Fibroblast of skin of right quadriceps (primary cell): ENCODE measurements at regions not wholly inside any gene's neighbourhood (a gene's known extent, or its start where the extent isn't known, plus 50 kb on each side); places are given as distances from the start of the nearest gene placed in this dataset.

Experiments
- DNase-seq: peaks from one replicate; pipeline ENCODE4 v3.0.0-alpha.2; 2013

DNA sequence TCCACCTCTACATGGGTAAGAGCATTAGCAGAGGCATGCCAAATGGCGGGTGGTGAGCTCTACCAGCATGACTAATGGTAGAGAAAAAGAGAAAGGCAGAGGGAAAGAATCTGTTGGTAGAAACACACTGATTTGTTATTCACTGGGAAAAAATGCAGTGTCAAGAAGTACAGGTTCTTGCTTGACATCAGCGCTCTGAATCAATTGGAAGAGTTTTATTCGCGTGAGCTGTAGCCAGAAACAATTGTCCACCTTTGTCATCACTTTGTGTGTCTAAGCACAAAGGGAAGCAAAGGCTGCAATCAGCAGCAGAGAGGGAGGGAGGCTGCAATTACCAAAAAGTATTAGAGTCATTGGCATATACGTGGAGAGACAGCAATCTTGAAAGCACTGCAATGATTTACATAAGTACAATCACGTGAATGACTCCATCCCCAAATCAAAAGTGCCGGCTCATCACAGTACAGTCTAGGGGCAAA, 67.7 kb upstream of the HS3ST1 start:
- DNase-seq: no peak

DNA sequence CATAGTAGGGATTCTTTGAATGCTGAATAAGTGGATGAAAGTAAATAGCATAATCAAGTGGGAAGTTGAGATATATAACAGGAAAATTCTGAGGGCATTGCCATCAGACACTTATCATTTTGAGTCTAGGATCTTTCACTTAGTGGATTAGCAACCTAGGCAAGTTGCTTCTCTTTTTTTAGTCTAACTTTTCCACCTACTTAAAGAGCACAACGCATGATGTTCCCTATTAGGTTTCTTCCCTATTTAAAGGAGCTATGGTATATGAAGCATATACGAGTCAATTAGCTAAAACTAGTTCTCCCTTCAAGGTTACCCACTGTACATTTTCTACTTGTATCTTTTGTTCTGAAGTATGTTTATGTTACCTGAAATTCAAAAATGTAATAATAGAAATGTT, 67.1 kb upstream of the HS3ST1 start:
- no peak for DNase-seq

DNA sequence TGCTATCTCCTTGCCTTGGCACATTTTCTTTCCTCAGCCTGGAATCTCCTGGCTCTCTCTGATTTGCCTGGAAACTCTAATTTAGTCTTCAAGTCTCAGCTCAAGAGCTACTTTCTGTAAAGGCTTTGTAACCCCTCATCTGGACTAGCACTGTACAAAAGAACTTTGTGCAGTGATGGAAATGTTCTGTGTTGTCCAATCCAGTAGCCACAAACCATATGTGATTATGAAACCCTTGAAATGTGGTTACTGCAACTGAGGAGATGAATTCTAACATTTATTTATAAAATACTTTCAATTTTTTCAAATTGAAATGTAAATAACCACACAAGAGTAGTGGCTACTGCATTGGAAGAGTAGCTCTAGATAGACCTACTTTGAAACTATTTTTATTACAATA, 66.6 kb upstream of the HS3ST1 start:
- no peak for DNase-seq

DNA sequence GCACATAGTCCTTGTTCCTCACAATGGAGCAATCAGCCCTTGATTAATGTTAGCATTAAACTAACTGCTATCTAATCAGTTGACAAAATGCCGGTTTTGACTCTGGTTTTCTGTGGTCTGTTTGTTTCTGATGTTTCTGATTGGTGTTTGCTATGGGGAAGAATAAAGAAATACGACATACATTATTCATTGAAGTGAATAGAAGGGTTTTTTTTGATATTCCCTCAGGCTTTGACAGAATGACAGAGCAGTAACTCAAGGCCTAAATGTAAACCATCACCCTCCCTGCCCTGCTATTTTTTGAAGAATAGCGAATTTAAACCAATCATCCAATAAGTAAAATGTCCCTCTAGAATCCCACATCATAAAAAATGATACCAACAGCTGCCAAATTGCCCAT, 65.5 kb upstream of the HS3ST1 start:
- no peak for DNase-seq

DNA sequence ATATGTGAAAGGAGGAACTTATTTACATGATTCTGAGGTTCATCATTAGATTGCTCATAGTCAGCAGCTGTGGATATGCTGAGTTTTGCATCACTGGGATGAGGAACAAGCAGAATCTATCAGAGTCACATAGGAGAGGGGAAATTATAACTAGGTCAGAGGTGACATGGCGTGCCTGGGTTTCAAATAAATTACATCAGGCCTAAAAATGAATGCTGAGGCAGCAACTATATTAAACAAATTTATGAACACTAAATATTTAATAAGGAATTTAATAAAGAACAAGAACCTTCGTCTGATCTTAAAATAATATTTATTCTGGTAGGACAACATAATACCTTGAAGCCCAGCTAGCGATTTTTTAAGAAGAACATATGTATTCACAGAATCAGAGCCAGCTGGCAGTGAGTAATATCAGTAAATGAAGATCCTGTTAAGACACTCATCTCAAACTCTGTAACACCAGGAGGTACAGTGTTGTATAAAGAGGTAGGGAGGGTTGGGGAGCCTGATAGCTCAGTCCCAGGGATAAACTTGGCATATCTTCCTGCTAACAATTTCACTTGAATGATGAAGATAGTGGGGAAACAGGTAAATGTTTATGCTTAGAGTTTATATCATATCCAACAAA, 60.9 kb upstream of the HS3ST1 start:
- DNase-seq: no peak

DNA sequence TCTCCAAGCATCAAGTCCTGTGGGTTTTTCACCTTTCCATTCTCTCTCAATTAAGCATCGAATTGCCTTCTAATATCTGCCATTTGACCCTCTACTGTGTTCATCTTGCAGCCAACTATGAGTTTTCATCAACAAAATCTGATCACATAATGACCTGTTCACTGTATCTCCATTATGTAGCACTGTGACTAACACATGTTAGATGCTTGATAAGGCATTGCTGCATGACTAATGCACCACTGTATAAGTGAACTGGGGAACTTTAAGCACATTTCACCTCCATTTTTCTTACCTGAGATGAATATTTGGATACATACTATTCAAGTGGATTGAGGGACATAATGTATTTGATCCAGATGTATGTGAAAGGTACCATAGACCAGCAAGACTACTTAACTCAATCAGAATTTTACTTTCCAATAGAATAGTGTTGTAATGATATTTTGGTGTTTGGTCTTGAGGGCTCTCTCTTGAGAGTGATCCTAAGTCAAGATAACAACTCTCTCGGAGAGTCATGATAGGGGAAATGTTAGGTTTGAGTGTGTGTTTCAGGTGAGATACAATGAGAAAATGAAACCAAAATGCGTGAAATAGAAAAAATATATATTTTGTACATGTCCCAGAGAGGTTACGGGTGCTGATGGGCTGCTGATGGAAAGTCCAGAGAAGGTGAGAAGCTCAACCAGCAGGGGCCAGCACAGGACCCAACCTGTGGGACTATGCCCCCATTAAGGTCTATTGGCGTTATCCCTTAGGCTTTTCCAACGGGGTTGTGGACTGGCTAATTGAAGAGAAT, 60.2 kb upstream of the HS3ST1 start:
- DNase-seq: no peak

DNA sequence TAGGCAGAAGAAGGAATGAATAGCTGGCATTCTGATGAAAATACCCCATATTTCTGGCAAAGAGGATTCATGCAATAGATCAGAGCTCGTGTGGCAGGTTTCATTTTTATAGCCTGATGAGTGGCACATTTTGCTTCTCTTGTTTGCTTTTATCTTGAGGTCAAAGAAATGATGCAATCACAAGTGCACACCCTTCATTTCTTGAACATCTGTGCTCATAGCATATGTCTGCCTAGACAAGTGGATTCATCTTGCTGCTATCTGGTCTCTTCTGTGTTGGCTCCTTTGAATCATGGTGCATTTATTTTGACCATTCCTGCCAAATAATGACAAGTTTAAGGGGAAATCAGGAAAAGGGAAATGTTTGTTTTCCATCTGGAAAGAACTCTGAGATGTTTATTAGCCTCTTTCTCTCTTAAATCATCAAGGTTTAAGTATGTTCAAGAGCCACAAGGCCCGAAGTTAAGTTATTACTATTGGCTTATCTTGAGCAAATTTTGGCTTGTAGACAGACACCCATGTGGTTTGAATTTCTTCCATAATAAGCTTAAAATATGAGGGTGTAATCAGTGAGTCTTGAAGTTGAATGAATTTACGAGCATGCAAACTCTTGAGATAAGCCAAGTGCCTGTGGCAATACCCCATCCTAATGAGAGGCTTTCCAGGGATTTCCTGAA, 59.3 kb upstream of the HS3ST1 start:
- DNase-seq: peak; percentile 1

DNA sequence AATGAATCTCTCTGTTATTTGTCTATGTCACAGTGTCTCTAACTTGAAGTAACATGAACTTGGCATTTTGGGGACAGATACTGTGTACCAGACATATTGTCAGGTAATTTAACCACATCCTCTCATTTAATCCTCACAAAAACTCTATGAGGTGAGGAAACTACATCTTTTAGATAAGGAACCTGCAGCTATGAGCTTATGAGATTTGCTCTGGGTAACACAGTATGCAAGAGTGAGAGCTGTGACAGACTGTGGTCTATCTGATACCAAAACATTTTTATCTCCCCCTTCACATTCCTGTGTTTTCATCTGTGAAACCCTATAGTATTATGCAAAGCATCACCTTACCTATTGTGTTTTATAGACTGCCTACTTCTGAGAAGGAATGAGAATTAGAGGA, 58.4 kb upstream of the HS3ST1 start:
- DNase-seq: no peak

DNA sequence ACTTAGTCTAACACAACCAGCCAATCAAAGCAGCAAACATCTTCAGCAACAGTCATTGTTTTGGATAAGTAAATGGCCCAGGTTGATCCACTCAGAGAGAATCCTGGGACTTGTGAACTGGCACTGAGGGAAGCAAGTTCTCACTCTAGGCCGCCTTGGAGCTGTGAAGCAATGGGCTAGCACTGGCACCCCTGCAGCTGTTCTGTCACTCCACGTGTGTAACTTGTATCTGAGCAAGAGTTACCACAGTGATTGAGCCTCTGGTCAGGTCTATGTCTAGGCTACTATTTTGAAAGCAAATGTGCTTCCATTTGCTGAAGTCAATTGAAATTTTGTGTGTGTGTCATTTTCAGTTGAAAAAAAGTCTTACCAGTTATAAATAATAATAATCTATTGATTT, 57.2 kb upstream of the HS3ST1 start:
- no peak for DNase-seq

DNA sequence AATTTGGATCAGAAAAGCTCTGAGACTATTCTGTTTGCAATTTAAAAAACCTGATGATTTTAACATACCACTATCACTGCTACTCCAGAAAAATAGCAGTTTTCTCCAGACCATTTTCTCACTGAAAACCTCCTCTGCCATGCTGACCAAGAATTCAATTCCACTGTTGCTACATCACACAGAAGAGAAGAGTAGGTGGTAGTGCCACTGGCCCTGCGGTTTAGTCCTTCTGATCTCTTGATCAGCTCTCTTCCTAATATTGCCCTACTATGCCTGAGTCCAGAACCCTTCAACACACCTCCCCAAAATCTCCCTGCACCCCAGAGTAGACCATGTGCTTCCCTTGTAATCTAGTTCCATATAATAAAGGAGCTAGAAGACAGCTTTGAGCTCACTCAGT, 55.8 kb upstream of the HS3ST1 start:
- no peak for DNase-seq

DNA sequence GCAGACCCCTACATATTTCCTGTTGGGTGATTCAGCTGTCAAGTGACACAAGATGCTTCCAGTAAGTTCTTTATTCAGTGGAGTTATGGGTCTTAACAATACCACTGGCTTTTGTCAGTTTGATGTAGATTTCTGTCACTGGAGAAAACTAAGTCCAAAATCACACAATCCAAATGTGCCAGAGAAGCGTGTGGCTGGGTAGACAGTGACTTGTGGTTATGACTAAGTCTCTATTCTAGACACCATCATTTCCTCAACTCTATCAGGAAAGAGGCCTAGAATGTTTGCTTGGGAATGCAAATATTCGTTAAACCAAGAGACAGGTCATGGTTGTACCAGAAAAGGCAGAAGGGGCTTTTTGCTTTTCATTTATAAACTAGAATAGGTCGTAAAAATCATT, 54.4 kb upstream of the HS3ST1 start:
- no peak for DNase-seq

DNA sequence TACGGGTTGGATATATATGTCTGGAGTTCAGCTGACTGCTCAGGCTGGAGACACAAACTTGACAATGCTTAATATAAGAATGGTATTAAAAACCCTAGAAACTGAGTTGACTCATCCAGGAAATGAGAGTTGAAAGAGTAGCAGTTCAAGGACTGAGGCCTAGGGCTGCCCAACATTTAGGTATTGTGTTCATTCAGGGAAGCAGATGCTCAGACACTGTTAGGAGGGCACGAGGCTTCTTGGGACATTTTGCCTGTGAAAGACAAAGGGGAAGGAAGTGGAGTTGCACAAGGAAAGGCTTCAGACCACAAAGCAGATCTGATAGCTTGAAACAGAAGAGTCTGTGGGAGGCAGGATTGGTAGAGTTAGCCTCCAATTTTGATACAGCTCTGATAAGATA, 52.0 kb upstream of the HS3ST1 start:
- DNase-seq: no peak
